ENCODE measurements at regions not wholly inside any gene's neighbourhood (a gene's known extent, or its start where the extent isn't known, plus 50 kb on each side); places are given as distances from the start of the nearest gene placed in this dataset.

DNA sequence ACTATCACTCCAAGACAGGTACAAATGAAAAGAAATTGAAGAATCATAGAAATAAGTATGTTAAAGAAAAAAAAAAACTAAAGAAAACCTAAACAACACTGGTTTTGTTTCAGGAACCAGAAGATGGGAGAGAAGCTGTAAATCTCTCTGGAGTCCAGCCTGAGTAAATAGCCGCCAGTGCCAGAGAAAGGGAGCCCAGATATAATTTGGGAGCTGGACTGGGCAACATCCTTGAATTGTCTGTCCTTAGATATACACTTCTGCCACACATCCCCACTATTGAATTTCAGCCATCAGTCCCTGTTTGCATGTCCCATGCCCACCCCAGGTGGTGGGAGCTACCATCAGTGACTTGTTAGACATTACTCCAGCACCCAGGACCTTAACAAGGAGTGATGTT, 979.6 kb downstream of the DTWD2 start:
- H3K27ac ChIP-seq, result no peak overlapping the region
- no peaks in the 10 kb centered on the region for H3K4me1 ChIP-seq
- no peaks in the 10 kb centered on the region for H3K27me3 ChIP-seq
- intact Hi-C loops (cut with DNase I), result no loop called here
- DNase-seq, result no peak
- H3K4me3 ChIP-seq (replicated peaks in 1 of 3), result no peak overlapping the region
- no peaks in the 10 kb centered on the region for H3K9me3 ChIP-seq
- no peak for TF ChIP-seq POLR2A (IDR thresholded peaks at IDR 0.05)
- TF ChIP-seq, protein P1, sequence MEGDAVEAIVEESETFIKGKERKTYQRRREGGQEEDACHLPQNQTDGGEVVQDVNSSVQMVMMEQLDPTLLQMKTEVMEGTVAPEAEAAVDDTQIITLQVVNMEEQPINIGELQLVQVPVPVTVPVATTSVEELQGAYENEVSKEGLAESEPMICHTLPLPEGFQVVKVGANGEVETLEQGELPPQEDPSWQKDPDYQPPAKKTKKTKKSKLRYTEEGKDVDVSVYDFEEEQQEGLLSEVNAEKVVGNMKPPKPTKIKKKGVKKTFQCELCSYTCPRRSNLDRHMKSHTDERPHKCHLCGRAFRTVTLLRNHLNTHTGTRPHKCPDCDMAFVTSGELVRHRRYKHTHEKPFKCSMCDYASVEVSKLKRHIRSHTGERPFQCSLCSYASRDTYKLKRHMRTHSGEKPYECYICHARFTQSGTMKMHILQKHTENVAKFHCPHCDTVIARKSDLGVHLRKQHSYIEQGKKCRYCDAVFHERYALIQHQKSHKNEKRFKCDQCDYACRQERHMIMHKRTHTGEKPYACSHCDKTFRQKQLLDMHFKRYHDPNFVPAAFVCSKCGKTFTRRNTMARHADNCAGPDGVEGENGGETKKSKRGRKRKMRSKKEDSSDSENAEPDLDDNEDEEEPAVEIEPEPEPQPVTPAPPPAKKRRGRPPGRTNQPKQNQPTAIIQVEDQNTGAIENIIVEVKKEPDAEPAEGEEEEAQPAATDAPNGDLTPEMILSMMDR (IDR thresholded peaks at IDR 0.05), result no peak
- no peaks in the 10 kb centered on the region for H3K36me3 ChIP-seq
- 90 to 91% methylated on average over 1 of the region's 1 CpG for WGBS, 2 donors

DNA sequence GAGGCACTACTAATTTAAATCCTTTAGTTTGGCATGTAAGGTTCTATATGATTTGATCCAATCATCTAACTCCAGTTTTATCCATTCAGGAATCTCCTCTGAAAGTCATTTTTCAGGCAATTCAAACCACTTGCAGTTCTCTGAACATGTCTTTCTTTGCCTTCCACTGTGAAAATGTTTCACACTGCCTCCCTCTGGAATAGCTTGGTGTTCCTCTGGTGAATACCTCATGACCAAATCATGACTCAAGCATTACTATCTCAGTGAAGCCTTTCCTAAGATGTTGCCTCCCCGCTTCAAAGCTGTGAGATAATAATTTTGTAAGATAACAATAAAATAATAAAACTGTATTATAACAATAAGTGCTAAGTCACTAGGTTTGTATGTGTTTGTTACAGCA, 981.1 kb downstream of the DTWD2 start:
- intact Hi-C loops (cut with DNase I), result no loop called here
- Histone ChIP-seq H3K36me3 (no peaks in the 10 kb centered on the region), H3K4me1 (no peaks in the 10 kb centered on the region), H3K27me3 (no peaks in the 10 kb centered on the region), H3K4me3 (replicated peaks in 1 of 3) (no peak overlapping the region), H3K27ac (no peak overlapping the region), H3K9me3 (no peaks in the 10 kb centered on the region)
- DNase-seq, result no peak
- TF ChIP-seq, protein P1 (IDR thresholded peaks at IDR 0.05), result no peak
- TF ChIP-seq POLR2A (IDR thresholded peaks at IDR 0.05), result no peak
- 94 to 97% methylated on average over 1 of the region's 1 CpG for WGBS, 2 donors

DNA sequence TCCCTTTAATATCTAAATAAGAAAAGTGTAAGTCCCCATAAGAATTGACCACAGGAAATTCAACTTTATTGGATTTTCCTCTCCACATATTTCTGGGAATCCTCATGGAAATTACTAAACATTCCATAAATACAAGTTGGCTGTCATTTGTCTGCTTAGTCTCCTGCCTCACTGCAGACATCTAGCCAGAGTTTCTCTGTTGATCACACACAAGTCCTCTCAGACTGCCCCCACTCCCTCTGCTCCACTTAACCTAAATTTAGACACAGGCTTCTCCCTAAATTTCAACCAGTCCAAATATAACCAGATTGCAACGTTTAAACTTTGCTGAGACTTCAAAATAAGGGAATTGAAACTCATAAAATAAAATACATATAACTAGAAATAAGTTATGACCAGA, 982.1 kb downstream of the DTWD2 start:
- intact Hi-C loops (cut with DNase I), result no loop called here
- H3K27ac ChIP-seq, result no peak overlapping the region
- no peaks in the 10 kb centered on the region for H3K4me1 ChIP-seq
- WGBS, 2 donors, result 34 to 51% methylated on average over 1 of the region's 1 CpG
- DNase-seq, result no peak
- TF ChIP-seq POLR2A (IDR thresholded peaks at IDR 0.05), result no peak
- TF ChIP-seq, protein P1 (IDR thresholded peaks at IDR 0.05), result no peak
- H3K4me3 ChIP-seq (replicated peaks in 1 of 3), result no peak overlapping the region
- H3K36me3 ChIP-seq, result no peaks in the 10 kb centered on the region
- no peaks in the 10 kb centered on the region for H3K27me3 ChIP-seq
- H3K9me3 ChIP-seq, result no peaks in the 10 kb centered on the region

DNA sequence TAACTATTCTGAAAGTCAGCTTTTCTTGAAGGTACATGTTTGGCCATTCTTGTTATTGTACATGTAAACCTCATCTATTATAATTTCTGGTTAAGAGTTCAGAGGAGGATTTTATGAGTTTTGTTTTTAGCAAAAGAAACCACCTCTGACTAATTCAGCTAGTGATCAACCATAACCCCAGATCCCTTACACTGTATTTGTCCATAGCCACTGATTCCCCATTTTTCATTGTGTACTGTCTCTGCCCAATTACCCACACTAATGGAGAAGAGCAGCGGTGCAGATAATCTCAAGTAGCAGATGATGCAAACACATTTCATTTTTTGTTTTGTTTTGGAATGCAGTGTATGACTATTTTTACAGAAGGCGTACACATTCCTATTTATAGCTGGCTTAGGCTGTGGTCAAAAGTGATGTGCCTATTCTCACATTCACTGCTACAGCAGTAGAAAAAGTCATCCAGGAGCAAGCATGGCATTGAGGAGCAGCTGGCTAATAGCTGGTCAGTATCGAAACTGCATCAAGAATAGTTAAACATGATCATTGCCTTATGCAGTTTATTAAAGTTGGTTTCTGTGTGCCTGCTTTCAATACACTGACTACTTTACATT, 988.3 kb downstream of the DTWD2 start:
- no peak for DNase-seq
- 81 to 85% methylated on average over 3 of the region's 3 CpGs for whole genome bisulfite sequencing, 2 donors

DNA sequence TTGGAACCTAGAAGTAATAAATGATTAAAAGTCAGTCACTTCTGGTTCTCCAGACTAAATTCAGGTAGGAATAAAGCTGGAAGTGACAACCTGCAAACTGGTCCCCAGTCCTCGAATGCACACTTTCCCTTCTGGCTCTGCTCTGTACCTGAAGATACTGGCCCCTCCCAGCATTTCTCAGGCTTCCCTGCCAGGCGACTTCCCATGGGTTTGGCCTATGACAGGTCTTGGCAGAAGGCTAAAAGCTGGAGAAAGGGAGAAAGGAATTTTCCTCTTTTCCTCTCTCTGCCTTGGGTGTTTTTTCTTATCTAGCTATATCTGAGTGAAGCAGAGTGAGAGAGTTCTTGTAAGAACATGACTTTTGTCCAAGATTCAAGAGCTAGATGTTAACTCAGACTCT, 1005.7 kb downstream of the DTWD2 start:
- H3K27ac ChIP-seq, result no peak overlapping the region

More for the DNA sequence above, 988.3 kb downstream of the DTWD2 start:
- H3K4me3 ChIP-seq (replicated peaks in 1 of 3), result no peak overlapping the region
- H3K27ac ChIP-seq, result no peak overlapping the region
- no peaks in the 10 kb centered on the region for H3K27me3 ChIP-seq
- H3K36me3 ChIP-seq, result no peaks in the 10 kb centered on the region
- TF ChIP-seq, protein P1 (IDR thresholded peaks at IDR 0.05), result no peak
- TF ChIP-seq POLR2A (IDR thresholded peaks at IDR 0.05), result no peak
- intact Hi-C loops (cut with DNase I), result no loop called here
- no peaks in the 10 kb centered on the region for H3K9me3 ChIP-seq
- no peaks in the 10 kb centered on the region for H3K4me1 ChIP-seq

More for the DNA sequence above, 1005.7 kb downstream of the DTWD2 start:
- no peaks in the 10 kb centered on the region for H3K9me3 ChIP-seq
- TF ChIP-seq POLR2A (IDR thresholded peaks at IDR 0.05), result no peak
- TF ChIP-seq, protein P1 (IDR thresholded peaks at IDR 0.05), result no peak
- no peaks in the 10 kb centered on the region for H3K4me1 ChIP-seq
- no peak overlapping the region for H3K4me3 ChIP-seq (replicated peaks in 1 of 3)
- peak in 1 of 2 donors; percentile 7 for DNase-seq
- intact Hi-C loops (cut with DNase I), result no loop called here
- no peaks in the 10 kb centered on the region for H3K36me3 ChIP-seq
- H3K27me3 ChIP-seq, result no peaks in the 10 kb centered on the region
- WGBS, 2 donors, result 22 to 35% methylated on average over 2 of the region's 2 CpGs

All from thyroid gland (tissue), 4 donors.